ENCODE measurements at regions not wholly inside any gene's neighbourhood (a gene's known extent, or its start where the extent isn't known, plus 50 kb on each side); places are given as distances from the start of the nearest gene placed in this dataset.

- ATAC-seq = no peak
- Histone ChIP-seq H3K27me3 (no peaks in the 10 kb centered on the region), H3K36me3 (no peaks in the 10 kb centered on the region), H3K27ac (no peak overlapping the region), H3K4me1 (no peaks in the 10 kb centered on the region), H3K4me3 (no peak overlapping the region), H3K9me3 (no peaks in the 10 kb centered on the region)
- TF ChIP-seq POLR2A (IDR thresholded peaks at IDR 0.05) = no peak
- no peak for TF ChIP-seq CTCF (IDR thresholded peaks at IDR 0.05)
- no peak for TF ChIP-seq POLR2AphosphoS5 (IDR thresholded peaks at IDR 0.05)
- no peak for TF ChIP-seq EP300 (IDR thresholded peaks at IDR 0.05)
- 68 to 82% methylated on average over 3 to 4 of the region's 5 CpGs for WGBS, 2 donors (ENCODE audit: low coverage in 1 of 2)
Observed at GRCh38 chr3:137519602-137520001, 244.5 kb upstream of the SOX14 start.

GRCh38 chr3:137524751-137525150 lies 239.4 kb upstream of the SOX14 start:
- no peaks in the 10 kb centered on the region for H3K27me3 ChIP-seq
- ATAC-seq = no peak

GRCh38 chr3:137525471-137525870 lies 238.6 kb upstream of the SOX14 start:
- H3K4me3 ChIP-seq = no peak overlapping the region
- no peaks in the 10 kb centered on the region for H3K27me3 ChIP-seq
- H3K4me1 ChIP-seq = no peaks in the 10 kb centered on the region
- TF ChIP-seq CTCF (IDR thresholded peaks at IDR 0.05) (no peak), POLR2A (IDR thresholded peaks at IDR 0.05) (no peak), POLR2AphosphoS5 (IDR thresholded peaks at IDR 0.05) (no peak), EP300 (IDR thresholded peaks at IDR 0.05) (no peak)
- ATAC-seq = no peak
- no peak overlapping the region for H3K27ac ChIP-seq
- H3K36me3 ChIP-seq = no peaks in the 10 kb centered on the region
- H3K9me3 ChIP-seq = no peaks in the 10 kb centered on the region

More at GRCh38 chr3:137524751-137525150, 239.4 kb upstream of the SOX14 start:
- H3K27ac ChIP-seq = no peak overlapping the region
- no peaks in the 10 kb centered on the region for H3K9me3 ChIP-seq
- TF ChIP-seq EP300 (IDR thresholded peaks at IDR 0.05) (no peak), POLR2A (IDR thresholded peaks at IDR 0.05) (no peak), CTCF (IDR thresholded peaks at IDR 0.05) (no peak), POLR2AphosphoS5 (IDR thresholded peaks at IDR 0.05) (no peak)
- WGBS, 2 donors (ENCODE audit: low coverage in 1 of 2) = 83 to 100% methylated on average over 1 of the region's 1 CpG
- no peak overlapping the region for H3K4me3 ChIP-seq
- H3K4me1 ChIP-seq = no peaks in the 10 kb centered on the region
- no peaks in the 10 kb centered on the region for H3K36me3 ChIP-seq

GRCh38 chr3:137542049-137542448 lies 222.1 kb upstream of the SOX14 start:
- TF ChIP-seq CTCF (IDR thresholded peaks at IDR 0.05) (no peak), POLR2AphosphoS5 (IDR thresholded peaks at IDR 0.05) (no peak), EP300 (IDR thresholded peaks at IDR 0.05) (no peak), POLR2A (IDR thresholded peaks at IDR 0.05) (no peak)
- no peaks in the 10 kb centered on the region for H3K36me3 ChIP-seq
- H3K9me3 ChIP-seq = peaks cover 0 to 63% (median 0%) of the 10 kb centered on the region in 3 donors
- ATAC-seq = no peak
- no CpG with 5 or more reads among the region's 3 CpGs for WGBS, 2 donors (ENCODE audit: low coverage in 1 of 2)
- no peak overlapping the region for H3K27ac ChIP-seq
- no peaks in the 10 kb centered on the region for H3K4me1 ChIP-seq
- no peak overlapping the region for H3K4me3 ChIP-seq
- peaks cover 13% of the 10 kb centered on the region for H3K27me3 ChIP-seq

- 70 to 90% methylated on average over 2 of the region's 2 CpGs for WGBS, 2 donors (ENCODE audit: low coverage in 1 of 2)
- TF ChIP-seq EP300 (IDR thresholded peaks at IDR 0.05) = no peak
- no peak overlapping the region for H3K27ac ChIP-seq
- H3K4me1 ChIP-seq = no peaks in the 10 kb centered on the region
- H3K9me3 ChIP-seq = peaks cover 0 to 3% (median 0%) of the 10 kb centered on the region in 3 donors
- no peak for ATAC-seq
- H3K27me3 ChIP-seq = no peaks in the 10 kb centered on the region
- H3K4me3 ChIP-seq = no peak overlapping the region
- H3K36me3 ChIP-seq = no peaks in the 10 kb centered on the region
Observed at GRCh38 chr3:137554242-137554641, 209.9 kb upstream of the SOX14 start.

- Histone ChIP-seq H3K9me3 (no peaks in the 10 kb centered on the region), H3K4me3 (no peak overlapping the region), H3K27me3 (no peaks in the 10 kb centered on the region), H3K27ac (no peak overlapping the region), H3K4me1 (no peaks in the 10 kb centered on the region), H3K36me3 (no peaks in the 10 kb centered on the region)
- ATAC-seq = no peak
- no peak for TF ChIP-seq CTCF (IDR thresholded peaks at IDR 0.05)
- no peak for TF ChIP-seq POLR2AphosphoS5 (IDR thresholded peaks at IDR 0.05)
- no peak for TF ChIP-seq POLR2A (IDR thresholded peaks at IDR 0.05)
- TF ChIP-seq EP300 (IDR thresholded peaks at IDR 0.05) = no peak
Observed at GRCh38 chr3:137568880-137569279, 195.2 kb upstream of the SOX14 start.

Measured in gastroesophageal sphincter (tissue), 4 donors.